Effector memory CD4-positive, alpha-beta T cell (primary cell): ENCODE measurements at regions not wholly inside any gene's neighbourhood (a gene's known extent, or its start where the extent isn't known, plus 50 kb on each side); places are given as distances from the start of the nearest gene placed in this dataset.

ENCODE experiments used
- DNase-seq, 3 donors: peaks; one replicate each; pipeline ENCODE4 v3.0.0-alpha.2; 2020
- H3K27ac ChIP-seq: 2 replicates; pipeline ENCODE4 v1.7.0; 2013; ENCODE audit warnings: mild to moderate bottlenecking, low read length, moderate library complexity; ENCODE audit not compliant: insufficient read depth, poor library complexity, severe bottlenecking
- H3K27me3 ChIP-seq: replicated peaks from 2 replicates; pipeline ENCODE4 v1.7.0; 2013; ENCODE audit warnings: mild to moderate bottlenecking, low read length; ENCODE audit not compliant: insufficient read depth, control insufficient read depth, poor library complexity, severe bottlenecking
- H3K36me3 ChIP-seq: 2 replicates; pipeline ENCODE4 v1.7.0; 2013; ENCODE audit warnings: mild to moderate bottlenecking, low read length, moderate library complexity; ENCODE audit not compliant: control insufficient read depth, insufficient read depth
- H3K4me1 ChIP-seq: 2 replicates; pipeline ENCODE4 v1.7.0; 2013; ENCODE audit warnings: low read length, mild to moderate bottlenecking; ENCODE audit not compliant: control insufficient read depth, insufficient read depth, poor library complexity, severe bottlenecking
- H3K4me3 ChIP-seq: 2 replicates; pipeline ENCODE4 v1.7.0; 2013; ENCODE audit warnings: low read length, low read depth, mild to moderate bottlenecking; ENCODE audit not compliant: insufficient read depth, poor library complexity, severe bottlenecking
- H3K9me3 ChIP-seq: 2 replicates; pipeline ENCODE4 v1.7.0; 2013; ENCODE audit warnings: mild to moderate bottlenecking, low read length, moderate library complexity; ENCODE audit not compliant: control insufficient read depth

GRCh38 chr1:83109692-83110091 is 889.2 kb downstream of the TTLL7 start:
- Histone ChIP-seq H3K27ac (no peak overlapping the region), H3K4me1 (no peaks in the 10 kb centered on the region), H3K4me3 (no peak overlapping the region), H3K27me3 (no peaks in the 10 kb centered on the region), H3K9me3 (no peaks in the 10 kb centered on the region), H3K36me3 (no peaks in the 10 kb centered on the region)
- DNase-seq, result no peak

GRCh38 chr1:83104558-83104957 is 894.4 kb downstream of the TTLL7 start:
- Histone ChIP-seq H3K9me3 (no peaks in the 10 kb centered on the region), H3K4me3 (no peak overlapping the region), H3K27me3 (no peaks in the 10 kb centered on the region), H3K36me3 (no peaks in the 10 kb centered on the region), H3K27ac (no peak overlapping the region), H3K4me1 (no peaks in the 10 kb centered on the region)
- DNase-seq, result no peak

GRCh38 chr1:83103341-83103740 is 895.6 kb downstream of the TTLL7 start:
- no peak overlapping the region for H3K4me3 ChIP-seq
- no peak overlapping the region for H3K27ac ChIP-seq
- H3K4me1 ChIP-seq, result no peaks in the 10 kb centered on the region
- H3K36me3 ChIP-seq, result no peaks in the 10 kb centered on the region
- DNase-seq, result no peak
- H3K9me3 ChIP-seq, result no peaks in the 10 kb centered on the region
- H3K27me3 ChIP-seq, result no peaks in the 10 kb centered on the region

GRCh38 chr1:83102630-83103071 is 896.3 kb downstream of the TTLL7 start:
- no peak overlapping the region for H3K27ac ChIP-seq
- H3K4me3 ChIP-seq, result no peak overlapping the region
- no peaks in the 10 kb centered on the region for H3K27me3 ChIP-seq
- H3K36me3 ChIP-seq, result no peaks in the 10 kb centered on the region
- no peaks in the 10 kb centered on the region for H3K4me1 ChIP-seq
- no peak for DNase-seq
- H3K9me3 ChIP-seq, result no peaks in the 10 kb centered on the region

DNA sequence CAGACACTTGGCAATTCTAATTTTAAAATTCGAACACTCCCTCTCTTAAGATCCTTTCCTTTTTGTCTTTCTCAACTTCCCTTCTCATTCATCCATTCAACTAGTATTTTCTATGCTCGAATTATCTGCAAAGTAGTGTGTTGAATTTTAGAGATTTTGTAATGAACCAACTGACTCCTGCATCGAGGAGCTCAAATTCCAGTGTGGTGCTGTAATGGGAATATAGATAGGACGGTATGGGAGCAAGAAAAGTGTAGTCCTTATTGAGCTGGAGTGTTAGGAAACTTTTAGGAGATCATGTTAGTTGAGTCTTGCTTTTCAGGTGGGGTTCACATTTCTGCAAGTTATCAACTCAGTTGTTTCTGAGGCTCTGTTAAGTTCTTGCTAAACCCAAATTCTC is 897.5 kb downstream of the TTLL7 start:
- Histone ChIP-seq H3K4me3 (no peak overlapping the region), H3K27me3 (no peaks in the 10 kb centered on the region)
- DNase-seq, result no peak

DNA sequence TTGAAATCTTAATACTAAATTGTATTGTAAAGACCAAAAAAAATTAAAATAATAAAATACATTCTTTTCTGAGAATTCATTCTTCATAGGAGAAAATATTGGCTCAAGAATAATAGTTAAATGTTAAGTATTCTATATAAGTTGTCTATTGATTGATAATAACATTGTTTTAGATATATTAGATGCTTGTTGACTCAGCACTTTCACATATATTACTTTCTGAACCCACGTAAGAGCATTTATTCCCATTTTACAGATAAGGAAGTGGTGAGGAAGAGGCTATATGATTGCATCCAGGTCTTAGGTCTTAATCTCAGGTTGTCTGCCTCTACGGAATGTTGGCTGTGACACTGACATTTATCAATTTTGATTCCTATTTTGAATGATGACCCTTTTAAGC is 898.8 kb downstream of the TTLL7 start:
- Histone ChIP-seq H3K27me3 (no peaks in the 10 kb centered on the region), H3K9me3 (no peaks in the 10 kb centered on the region), H3K27ac (no peak overlapping the region), H3K4me3 (no peak overlapping the region), H3K36me3 (no peaks in the 10 kb centered on the region), H3K4me1 (no peaks in the 10 kb centered on the region)
- no peak for DNase-seq

More for the DNA sequence above, 897.5 kb downstream of the TTLL7 start:
- H3K27ac ChIP-seq, result no peak overlapping the region
- no peaks in the 10 kb centered on the region for H3K36me3 ChIP-seq
- H3K9me3 ChIP-seq, result no peaks in the 10 kb centered on the region
- no peaks in the 10 kb centered on the region for H3K4me1 ChIP-seq

GRCh38 chr1:83098791-83099190 is 900.1 kb downstream of the TTLL7 start:
- H3K9me3 ChIP-seq, result no peaks in the 10 kb centered on the region
- no peak for DNase-seq
- H3K4me3 ChIP-seq, result no peak overlapping the region

GRCh38 chr1:83098131-83098530 is 900.8 kb downstream of the TTLL7 start:
- no peaks in the 10 kb centered on the region for H3K9me3 ChIP-seq
- no peak overlapping the region for H3K27ac ChIP-seq
- no peaks in the 10 kb centered on the region for H3K4me1 ChIP-seq
- no peak overlapping the region for H3K4me3 ChIP-seq
- H3K27me3 ChIP-seq, result no peaks in the 10 kb centered on the region
- no peak for DNase-seq
- no peaks in the 10 kb centered on the region for H3K36me3 ChIP-seq

More at GRCh38 chr1:83098791-83099190, 900.1 kb downstream of the TTLL7 start:
- no peaks in the 10 kb centered on the region for H3K27me3 ChIP-seq
- H3K36me3 ChIP-seq, result no peaks in the 10 kb centered on the region
- H3K4me1 ChIP-seq, result no peaks in the 10 kb centered on the region
- H3K27ac ChIP-seq, result no peak overlapping the region

DNA sequence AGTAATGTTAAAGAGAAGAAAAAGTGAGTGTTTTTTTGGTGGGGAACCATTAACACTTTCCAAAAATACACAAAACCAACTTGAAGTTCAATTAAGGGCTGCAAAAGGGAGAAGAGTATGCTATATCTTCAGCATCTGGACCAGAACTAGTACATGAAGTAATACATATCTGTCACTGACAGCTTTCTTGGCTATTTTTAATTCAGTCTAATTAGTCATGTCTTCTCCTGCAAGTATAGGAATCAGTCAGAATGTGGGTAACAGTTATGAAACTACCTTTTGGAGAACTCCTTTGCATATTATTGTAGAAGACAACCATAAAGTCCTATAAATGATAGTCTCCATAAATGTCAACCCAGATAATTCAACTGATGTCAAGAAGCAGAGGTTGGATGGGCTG is 901.2 kb downstream of the TTLL7 start:
- H3K4me1 ChIP-seq, result no peaks in the 10 kb centered on the region
- H3K9me3 ChIP-seq, result no peaks in the 10 kb centered on the region
- no peak for DNase-seq
- H3K27me3 ChIP-seq, result no peaks in the 10 kb centered on the region
- no peak overlapping the region for H3K4me3 ChIP-seq
- no peaks in the 10 kb centered on the region for H3K36me3 ChIP-seq
- no peak overlapping the region for H3K27ac ChIP-seq

- H3K4me1 ChIP-seq, result no peaks in the 10 kb centered on the region
- H3K27ac ChIP-seq, result no peak overlapping the region
- no peak for DNase-seq
- H3K36me3 ChIP-seq, result no peaks in the 10 kb centered on the region
- H3K27me3 ChIP-seq, result no peaks in the 10 kb centered on the region
- no peaks in the 10 kb centered on the region for H3K9me3 ChIP-seq
- no peak overlapping the region for H3K4me3 ChIP-seq
Observed at GRCh38 chr1:83095570-83095969, 903.4 kb downstream of the TTLL7 start.

- H3K27me3 ChIP-seq, result no peaks in the 10 kb centered on the region
Observed at GRCh38 chr1:83090195-83090594, 908.7 kb downstream of the TTLL7 start.

More at GRCh38 chr1:83090195-83090594, 908.7 kb downstream of the TTLL7 start:
- no peak overlapping the region for H3K27ac ChIP-seq
- no peaks in the 10 kb centered on the region for H3K9me3 ChIP-seq
- H3K36me3 ChIP-seq, result no peaks in the 10 kb centered on the region
- H3K4me3 ChIP-seq, result no peak overlapping the region
- no peaks in the 10 kb centered on the region for H3K4me1 ChIP-seq
- no peak for DNase-seq
